GM23338 (cell line): ENCODE measurements at regions not wholly inside any gene's neighbourhood (a gene's known extent, or its start where the extent isn't known, plus 50 kb on each side); places are given as distances from the start of the nearest gene placed in this dataset.

Source experiments
- ATAC-seq: fragments of 200-7000 bp; cut with Tn5 transposase; 3 replicates; pipeline ENCODE4 v1.9.1; 2020
- DNase-seq: peaks from one replicate; pipeline ENCODE4 v3.0.0-alpha.2; 2015; ENCODE audit warnings: low spot score
- H2AFZ ChIP-seq: fragments of 200-600 bp; sonication (generic); 2 replicates; pipeline ENCODE4 v1.8.0; 2016; ENCODE audit warnings: antibody characterized with exemption, mild to moderate bottlenecking, moderate library complexity
- H3F3A ChIP-seq: fragments of 200-600 bp; sonication (generic); replicated peaks from 2 replicates; pipeline ENCODE4 v1.8.0; 2017; ENCODE audit warnings: antibody characterized with exemption, mixed run types, low read depth
- H3K27ac ChIP-seq: fragments of 200-600 bp; sonication (generic); 2 replicates; pipeline ENCODE4 v1.6.1; 2016; ENCODE audit warnings: low read depth
- H3K27me3 ChIP-seq: fragments of 200-600 bp; sonication (generic); 2 replicates; pipeline ENCODE4 v1.8.0; 2016; ENCODE audit warnings: mild to moderate bottlenecking, mixed run types, moderate library complexity; ENCODE audit not compliant: insufficient read depth
- H3K36me3 ChIP-seq: fragments of 200-600 bp; sonication (generic); 2 replicates; pipeline ENCODE4 v1.8.0; 2016; ENCODE audit warnings: mild to moderate bottlenecking; ENCODE audit not compliant: insufficient read depth
- H3K4me1 ChIP-seq: fragments of 200-600 bp; sonication (generic); 2 replicates; pipeline ENCODE4 v1.8.0; 2016; ENCODE audit warnings: mild to moderate bottlenecking, moderate library complexity; ENCODE audit not compliant: insufficient read depth
- H3K4me2 ChIP-seq: fragments of 200-600 bp; sonication (generic); 2 replicates; pipeline ENCODE4 v1.7.1; 2017; ENCODE audit warnings: mixed run types
- H3K4me3 ChIP-seq: fragments of 200-600 bp; sonication (generic); 2 replicates; pipeline ENCODE4 v1.6.1; 2016; ENCODE audit warnings: mixed run types
- H3K79me2 ChIP-seq: fragments of 200-600 bp; sonication (generic); replicated peaks from 2 replicates; pipeline ENCODE4 v1.8.0; 2017; ENCODE audit warnings: mild to moderate bottlenecking; ENCODE audit not compliant: insufficient read depth
- H3K9me2 ChIP-seq: fragments of 200-600 bp; sonication (generic); 2 replicates; pipeline ENCODE4 v1.8.0; 2017; ENCODE audit not compliant: insufficient read depth
- H4K20me1 ChIP-seq: fragments of 200-600 bp; sonication (generic); replicated peaks from 2 replicates; pipeline ENCODE4 v1.8.0; 2017; ENCODE audit warnings: mild to moderate bottlenecking; ENCODE audit not compliant: insufficient read depth
- H3K27ac Mint-ChIP-seq: 2 replicates; pipeline ENCODE4 v1.8.0; 2020; ENCODE audit warnings: inconsistent platforms, mild to moderate bottlenecking, moderate library complexity, mixed read lengths
- H3K27me3 Mint-ChIP-seq: 3 replicates; pipeline ENCODE4 v1.8.0; 2022; ENCODE audit warnings: low read depth, mild to moderate bottlenecking, moderate library complexity, mixed read lengths, inconsistent platforms; ENCODE audit not compliant: insufficient read depth, poor library complexity
- H3K36me3 Mint-ChIP-seq: 3 replicates; pipeline ENCODE4 v1.8.0; 2021; ENCODE audit warnings: low read depth, mild to moderate bottlenecking, inconsistent platforms, moderate library complexity, mixed read lengths
- H3K4me1 Mint-ChIP-seq: 3 replicates; pipeline ENCODE4 v1.8.0; 2020; ENCODE audit warnings: mild to moderate bottlenecking, inconsistent platforms, mixed read lengths
- H3K4me3 Mint-ChIP-seq: 3 replicates; pipeline ENCODE4 v1.8.0; 2021; ENCODE audit warnings: moderate library complexity, mild to moderate bottlenecking, inconsistent platforms, mixed read lengths
- H3K9me3 Mint-ChIP-seq: 3 replicates; pipeline ENCODE4 v1.8.0; 2020; ENCODE audit warnings: moderate library complexity, mild to moderate bottlenecking, inconsistent platforms, mixed read lengths
- CREB1 ChIP-seq: fragments of 250-450 bp; sonication (Bioruptor Pico); IDR thresholded peaks from 2 replicates; pipeline ENCODE4 v1.5.0; 2020; ENCODE audit warnings: low read depth, mild to moderate bottlenecking, moderate library complexity
- CTCF ChIP-seq, 2 experiments: fragments of 200-600 bp in 1 of 2; sonication (generic) in 1 of 2; conservative IDR thresholded peaks; 2 replicates each; pipeline versions ENCODE4 v1.5.1 to v1.6.1; 2016 to 2017; ENCODE audit warnings: antibody characterized with exemption in 2 of 2, low read depth in 2 of 2, mild to moderate bottlenecking in 2 of 2, moderate library complexity in 1 of 2
- ETS1 ChIP-seq: IDR thresholded peaks from 2 replicates; pipeline ENCODE4 v1.6.1; 2016; ENCODE audit warnings: antibody characterized with exemption
- NANOG ChIP-seq: IDR thresholded peaks from 2 replicates; pipeline ENCODE4 v1.6.1; 2016; ENCODE audit warnings: antibody characterized with exemption, borderline replicate concordance
- POLR2AphosphoS5 ChIP-seq: IDR thresholded peaks from 2 replicates; pipeline ENCODE4 v1.6.1; 2016; ENCODE audit warnings: antibody characterized with exemption, low read depth
- REST ChIP-seq: IDR thresholded peaks from one replicate; pipeline ENCODE4 v1.6.1; 2018; ENCODE audit warnings: antibody characterized with exemption; ENCODE audit not compliant: unreplicated experiment
- STAT1 ChIP-seq: IDR thresholded peaks from one replicate; pipeline ENCODE4 v1.6.1; 2016; ENCODE audit warnings: antibody characterized with exemption; ENCODE audit not compliant: unreplicated experiment
- ZNF114 ChIP-seq: fragments of 250-450 bp; sonication (Bioruptor Pico); IDR thresholded peaks from 2 replicates; pipeline ENCODE4 v1.5.0; 2020; ENCODE audit warnings: mild to moderate bottlenecking, moderate library complexity
- ZNF331 ChIP-seq: fragments of 250-450 bp; sonication (Bioruptor Pico); IDR thresholded peaks from 2 replicates; pipeline ENCODE4 v1.5.0; 2020; ENCODE audit warnings: low read depth, mild to moderate bottlenecking, moderate library complexity

DNA sequence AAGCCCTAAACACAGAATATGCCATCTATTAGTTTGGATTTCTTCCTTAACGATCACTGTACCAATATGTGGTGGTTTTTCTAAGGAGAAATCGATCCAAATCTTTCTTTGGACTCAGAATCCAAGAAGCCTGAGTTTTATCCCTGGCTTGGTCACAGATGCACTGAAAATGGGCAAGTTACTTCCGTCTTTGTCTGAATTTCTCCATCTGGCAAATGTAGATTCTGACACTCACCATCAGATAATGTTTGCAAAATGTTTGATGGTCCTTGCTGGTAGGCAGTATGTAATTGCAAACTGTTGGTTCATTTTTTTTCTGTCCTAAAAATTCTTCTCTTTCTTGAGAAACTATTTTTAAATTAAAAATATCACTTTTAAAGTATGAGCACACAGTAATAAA, 115.0 kb downstream of the TSEN15 start:
- Histone ChIP-seq H3K4me1 (no peaks in the 10 kb centered on the region), H3K4me3 (no peak overlapping the region), H4K20me1 (no peaks in the 10 kb centered on the region), H3K4me2 (no peak overlapping the region), H3K79me2 (no peaks in the 10 kb centered on the region), H3K9me2 (no peaks in the 10 kb centered on the region), H3F3A (no peaks in the 10 kb centered on the region), H3K27ac (no peak overlapping the region), H3K36me3 (no peaks in the 10 kb centered on the region), H3K27me3 (no peaks in the 10 kb centered on the region), H2AFZ (no peak overlapping the region)
- Mint-ChIP-seq H3K27ac (no peak overlapping the region), H3K4me3 (no peak overlapping the region), H3K9me3 (no peaks in the 10 kb centered on the region; the same call in 2 of the 3 replicates), H3K4me1 (no peaks in the 10 kb centered on the region), H3K36me3 (no peaks in the 10 kb centered on the region), H3K27me3 (peaks cover 4% of the 10 kb centered on the region)
- DNase-seq (no peak), ATAC-seq (no peak)
- TF ChIP-seq REST = no peak

GRCh38 chr1:184167352-184167751, 115.8 kb downstream of the TSEN15 start:
- no peak overlapping the region for H3K4me3 Mint-ChIP-seq
- no peak overlapping the region for H3K27ac Mint-ChIP-seq
- no peak overlapping the region for H3K4me3 ChIP-seq
- DNase-seq (no peak), ATAC-seq (no peak)
- H3K27me3 ChIP-seq = no peaks in the 10 kb centered on the region
- H3K9me2 ChIP-seq = no peaks in the 10 kb centered on the region
- no peaks in the 10 kb centered on the region; the same call in 2 of the 3 replicates for H3K9me3 Mint-ChIP-seq
- H3K79me2 ChIP-seq = no peaks in the 10 kb centered on the region
- no peaks in the 10 kb centered on the region for H3K36me3 Mint-ChIP-seq
- H3K27ac ChIP-seq = no peak overlapping the region
- H3K27me3 Mint-ChIP-seq = peaks cover 4% of the 10 kb centered on the region
- no peaks in the 10 kb centered on the region for H3K4me1 Mint-ChIP-seq
- H3K36me3 ChIP-seq = no peaks in the 10 kb centered on the region
- H3K4me2 ChIP-seq = no peak overlapping the region
- H2AFZ ChIP-seq = no peak overlapping the region
- no peaks in the 10 kb centered on the region for H3F3A ChIP-seq
- no peaks in the 10 kb centered on the region for H4K20me1 ChIP-seq
- no peaks in the 10 kb centered on the region for H3K4me1 ChIP-seq
- TF ChIP-seq CTCF (conservative IDR thresholded peaks at IDR 0.05; ENCODE audit: low read depth in 2 of 2) (no peak), REST (no peak), NANOG (no peak), POLR2AphosphoS5 (no peak), ZNF114 (CRISPR knock-in tag) (no peak), CREB1 (CRISPR knock-in tag) (no peak), ZNF331 (no peak), ETS1 (no peak), STAT1 (no peak)
